ENCODE measurements at regions not wholly inside any gene's neighbourhood (a gene's known extent, or its start where the extent isn't known, plus 50 kb on each side); places are given as distances from the start of the nearest gene placed in this dataset.

DNA sequence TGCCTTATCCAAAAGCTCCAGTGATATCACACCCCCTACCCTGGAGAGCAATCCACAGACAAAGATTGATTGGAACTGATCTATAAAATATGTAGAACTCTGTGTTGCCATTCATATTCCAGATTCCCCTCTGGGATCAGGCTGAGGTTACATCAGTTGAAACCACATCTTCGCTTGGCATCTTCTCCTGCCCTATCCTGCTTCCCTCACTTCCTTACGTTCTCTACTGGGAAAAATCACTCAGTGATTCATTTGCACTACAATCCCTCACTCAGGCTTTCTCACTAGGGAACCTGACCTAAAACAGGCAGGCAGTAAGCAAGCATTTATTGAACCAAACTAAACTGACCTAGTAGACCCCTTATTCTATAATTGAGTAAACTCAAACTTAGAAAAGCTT is 111.7 kb downstream of the ESM1 start:
- no peaks in the 10 kb centered on the region for H3K36me3 ChIP-seq
- TF ChIP-seq, protein P1, sequence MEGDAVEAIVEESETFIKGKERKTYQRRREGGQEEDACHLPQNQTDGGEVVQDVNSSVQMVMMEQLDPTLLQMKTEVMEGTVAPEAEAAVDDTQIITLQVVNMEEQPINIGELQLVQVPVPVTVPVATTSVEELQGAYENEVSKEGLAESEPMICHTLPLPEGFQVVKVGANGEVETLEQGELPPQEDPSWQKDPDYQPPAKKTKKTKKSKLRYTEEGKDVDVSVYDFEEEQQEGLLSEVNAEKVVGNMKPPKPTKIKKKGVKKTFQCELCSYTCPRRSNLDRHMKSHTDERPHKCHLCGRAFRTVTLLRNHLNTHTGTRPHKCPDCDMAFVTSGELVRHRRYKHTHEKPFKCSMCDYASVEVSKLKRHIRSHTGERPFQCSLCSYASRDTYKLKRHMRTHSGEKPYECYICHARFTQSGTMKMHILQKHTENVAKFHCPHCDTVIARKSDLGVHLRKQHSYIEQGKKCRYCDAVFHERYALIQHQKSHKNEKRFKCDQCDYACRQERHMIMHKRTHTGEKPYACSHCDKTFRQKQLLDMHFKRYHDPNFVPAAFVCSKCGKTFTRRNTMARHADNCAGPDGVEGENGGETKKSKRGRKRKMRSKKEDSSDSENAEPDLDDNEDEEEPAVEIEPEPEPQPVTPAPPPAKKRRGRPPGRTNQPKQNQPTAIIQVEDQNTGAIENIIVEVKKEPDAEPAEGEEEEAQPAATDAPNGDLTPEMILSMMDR (IDR thresholded peaks at IDR 0.05): no peak
- no peak for TF ChIP-seq POLR2A (IDR thresholded peaks at IDR 0.05)
- ATAC-seq: no peak
- peaks cover 0 to 15% (median 0%) of the 10 kb centered on the region in 12 donors for H3K4me1 ChIP-seq
- no peak overlapping the region for H3K27ac ChIP-seq
- WGBS, 4 donors: 79 to 85% (median 83%) methylated on average over 2 of the region's 2 CpGs
- H3K27me3 ChIP-seq: peaks cover 0 to 6% (median 0%) of the 10 kb centered on the region in 9 donors
- H3K4me3 ChIP-seq: no peak overlapping the region
- intact Hi-C loops (cut with DNase I): no loop called here
- DNase-seq: no peak
- H3K9me3 ChIP-seq: no peaks in the 10 kb centered on the region

DNA sequence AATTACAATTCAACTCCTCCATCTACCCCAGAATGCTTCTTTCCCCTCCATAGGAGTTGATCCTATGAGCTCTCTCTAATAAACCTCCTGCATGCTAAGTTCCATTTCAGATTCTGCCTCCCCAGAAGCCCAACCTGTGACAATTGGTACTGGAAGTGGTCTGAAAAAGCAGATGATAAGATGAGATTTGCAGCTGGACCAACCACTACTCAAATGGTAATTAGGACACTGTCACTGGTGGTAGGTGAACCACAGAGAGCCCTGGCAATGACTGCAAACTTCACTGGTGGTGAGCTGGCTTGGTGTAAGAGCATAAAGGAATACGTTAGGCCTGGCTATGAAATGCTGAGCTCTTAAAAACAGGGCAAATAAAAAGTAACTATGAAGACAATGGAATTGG is 112.6 kb downstream of the ESM1 start:
- peaks cover 0 to 6% (median 0%) of the 10 kb centered on the region in 9 donors for H3K27me3 ChIP-seq
- peaks cover 0 to 15% (median 0%) of the 10 kb centered on the region in 12 donors for H3K4me1 ChIP-seq
- no peak overlapping the region for H3K27ac ChIP-seq
- H3K36me3 ChIP-seq: no peaks in the 10 kb centered on the region
- no peak overlapping the region for H3K4me3 ChIP-seq
- H3K9me3 ChIP-seq: no peaks in the 10 kb centered on the region
- WGBS, 4 donors: 76 to 95% (median 89%) methylated on average over 1 of the region's 1 CpG
- TF ChIP-seq POLR2A (IDR thresholded peaks at IDR 0.05): no peak
- TF ChIP-seq, protein P1 (IDR thresholded peaks at IDR 0.05): no peak
- ATAC-seq (no peak), DNase-seq (no peak)
- intact Hi-C loops (cut with DNase I): no loop called here

DNA sequence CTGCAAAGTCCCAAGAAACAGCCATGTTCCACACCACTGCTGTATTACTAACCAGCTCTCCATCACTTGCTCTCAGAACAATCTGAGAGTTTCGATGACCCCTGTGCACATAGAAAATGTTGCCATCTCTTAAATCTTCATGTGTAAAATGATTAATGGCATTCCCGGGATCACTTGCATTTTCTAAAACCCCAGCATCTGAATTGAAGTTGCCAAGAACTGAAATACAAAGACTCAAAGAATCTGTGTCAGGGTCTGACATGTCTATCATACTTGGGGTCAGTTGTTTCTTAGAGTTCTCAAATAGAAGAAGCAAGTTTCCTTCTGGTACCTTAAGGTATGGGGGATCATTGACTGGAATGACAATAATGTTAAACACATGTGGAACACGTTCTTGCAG is 115.1 kb downstream of the ESM1 start:
- Histone ChIP-seq H3K27ac (no peak overlapping the region), H3K9me3 (no peaks in the 10 kb centered on the region), H3K27me3 (no peaks in the 10 kb centered on the region), H3K36me3 (no peaks in the 10 kb centered on the region), H3K4me3 (no peak overlapping the region), H3K4me1 (peaks cover 0 to 20% (median 0%) of the 10 kb centered on the region in 12 donors)
- ATAC-seq (no peak), DNase-seq (no peak)
- 85 to 89% (median 87%) methylated on average over 3 of the region's 3 CpGs for WGBS, 4 donors
- TF ChIP-seq POLR2A (IDR thresholded peaks at IDR 0.05): no peak
- TF ChIP-seq, protein P1 (IDR thresholded peaks at IDR 0.05): no peak
- intact Hi-C loops (cut with DNase I): no loop called here

DNA sequence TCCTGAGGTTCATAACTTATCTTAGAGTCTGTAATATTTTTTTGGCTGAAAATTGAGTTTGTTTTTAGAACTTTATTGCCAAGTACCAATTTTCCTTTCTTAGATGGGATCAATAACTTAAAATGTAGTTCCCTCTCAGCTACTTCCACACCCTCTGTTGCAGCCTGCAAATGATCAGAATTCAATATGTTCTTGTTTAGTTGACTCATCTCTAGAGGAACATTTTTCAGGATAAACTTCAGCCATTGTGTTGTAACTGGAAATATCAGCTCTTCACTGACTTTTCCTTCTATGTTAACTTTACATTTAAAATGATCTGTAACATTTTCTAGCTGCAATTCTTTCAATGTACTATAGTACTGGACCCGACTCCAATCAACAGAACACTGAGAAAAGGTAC is 115.7 kb downstream of the ESM1 start:
- H3K27ac ChIP-seq: no peak overlapping the region
- no peaks in the 10 kb centered on the region for H3K36me3 ChIP-seq
- no peaks in the 10 kb centered on the region for H3K9me3 ChIP-seq
- no peak overlapping the region for H3K4me3 ChIP-seq
- H3K4me1 ChIP-seq: peaks cover 0 to 16% (median 0%) of the 10 kb centered on the region in 12 donors
- no peak for ATAC-seq
- TF ChIP-seq, protein P1 (IDR thresholded peaks at IDR 0.05): no peak
- no peak for TF ChIP-seq POLR2A (IDR thresholded peaks at IDR 0.05)
- H3K27me3 ChIP-seq: no peaks in the 10 kb centered on the region
- DNase-seq: no peak
- intact Hi-C loops (cut with DNase I): loop anchor here in 5 of 10 donors (5.0 to 10.0 kb wide), 3 partner anchors 352 to 625 kb away; partner anchors contain the start of gene SNX18 (in 4 of the 5)
- WGBS, 4 donors: 86 to 96% (median 91%) methylated on average over 1 of the region's 1 CpG
